ENCODE measurements at regions not wholly inside any gene's neighbourhood (a gene's known extent, or its start where the extent isn't known, plus 50 kb on each side); places are given as distances from the start of the nearest gene placed in this dataset.

DNA sequence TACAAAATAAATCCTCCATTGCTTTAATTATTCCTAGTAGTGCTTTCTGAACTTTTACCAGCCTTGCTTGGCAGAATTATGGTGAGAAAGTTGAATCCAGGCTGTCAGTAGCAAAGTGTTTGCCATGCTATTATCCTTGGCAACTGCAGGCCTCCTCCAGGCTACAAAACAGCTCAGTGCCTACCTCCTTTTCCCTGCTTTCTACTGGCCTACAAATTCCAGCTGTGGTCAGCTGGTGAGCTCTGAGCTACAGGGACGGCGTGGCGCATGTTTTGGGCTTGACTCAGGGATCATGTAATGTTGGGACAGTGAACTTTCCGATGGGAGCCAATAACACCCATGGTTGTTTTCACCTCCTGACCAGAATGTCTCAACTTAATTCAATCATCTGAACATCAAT, 456.1 kb upstream of the ADAMTS5 start:
- TF ChIP-seq POLR2A (IDR thresholded peaks at IDR 0.05; ENCODE audit: low read depth, low read length) (no peak), CTCF (IDR thresholded peaks at IDR 0.05; ENCODE audit: extremely low read depth in 1 of 2, insufficient read depth in 1 of 2, low read depth in 1 of 2, low read length in 2 of 2) (no peak), EZH2 (IDR thresholded peaks at IDR 0.05; ENCODE audit: borderline replicate concordance, low read depth, low read length, severe bottlenecking) (no peak), GATA2 (IDR thresholded peaks at IDR 0.05; ENCODE audit: insufficient read depth, insufficient read length, low read depth, low read length) (no peak)
- TF ChIP-seq, protein P1, sequence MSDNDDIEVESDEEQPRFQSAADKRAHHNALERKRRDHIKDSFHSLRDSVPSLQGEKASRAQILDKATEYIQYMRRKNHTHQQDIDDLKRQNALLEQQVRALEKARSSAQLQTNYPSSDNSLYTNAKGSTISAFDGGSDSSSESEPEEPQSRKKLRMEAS (IDR thresholded peaks at IDR 0.05; ENCODE audit: insufficient read depth, insufficient read length), result no peak
